C4-2B (cell line): ENCODE measurements at regions not wholly inside any gene's neighbourhood (a gene's known extent, or its start where the extent isn't known, plus 50 kb on each side); places are given as distances from the start of the nearest gene placed in this dataset.

Source experiments
- H3K27ac ChIP-seq: fragments of 450-650 bp; 2 replicates; pipeline ENCODE4 v1.5.1; 2017
- ZFX ChIP-seq: fragments of 450-650 bp; IDR thresholded peaks from 2 replicates; pipeline ENCODE4 v1.6.1; 2017
- TF ChIP-seq, protein P1 (sequence below): fragments of 450-650 bp; conservative IDR thresholded peaks from 2 replicates; pipeline ENCODE4 v1.5.1; 2017; ENCODE audit warnings: mild to moderate bottlenecking

DNA sequence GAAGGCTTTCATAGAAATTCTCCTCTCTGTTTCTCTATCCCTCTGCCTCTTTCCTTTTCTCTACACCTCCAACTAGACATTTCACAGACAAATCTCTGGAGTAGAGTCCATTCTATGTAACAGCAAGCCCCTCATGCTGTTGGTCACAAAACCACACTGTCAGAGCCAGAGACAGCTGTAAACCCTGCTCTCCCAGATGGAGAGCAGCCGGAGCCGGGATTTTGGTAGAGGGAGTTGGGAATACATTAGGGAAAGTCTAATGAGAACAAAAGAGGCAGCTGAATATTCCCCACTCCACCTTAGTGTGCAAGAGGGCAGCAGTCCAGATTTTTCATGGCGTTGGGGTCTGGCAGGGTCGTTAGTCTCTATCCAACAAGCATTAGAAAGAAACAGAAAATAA lies 68.3 kb upstream of the EDN1 start:
- TF ChIP-seq, protein P1, sequence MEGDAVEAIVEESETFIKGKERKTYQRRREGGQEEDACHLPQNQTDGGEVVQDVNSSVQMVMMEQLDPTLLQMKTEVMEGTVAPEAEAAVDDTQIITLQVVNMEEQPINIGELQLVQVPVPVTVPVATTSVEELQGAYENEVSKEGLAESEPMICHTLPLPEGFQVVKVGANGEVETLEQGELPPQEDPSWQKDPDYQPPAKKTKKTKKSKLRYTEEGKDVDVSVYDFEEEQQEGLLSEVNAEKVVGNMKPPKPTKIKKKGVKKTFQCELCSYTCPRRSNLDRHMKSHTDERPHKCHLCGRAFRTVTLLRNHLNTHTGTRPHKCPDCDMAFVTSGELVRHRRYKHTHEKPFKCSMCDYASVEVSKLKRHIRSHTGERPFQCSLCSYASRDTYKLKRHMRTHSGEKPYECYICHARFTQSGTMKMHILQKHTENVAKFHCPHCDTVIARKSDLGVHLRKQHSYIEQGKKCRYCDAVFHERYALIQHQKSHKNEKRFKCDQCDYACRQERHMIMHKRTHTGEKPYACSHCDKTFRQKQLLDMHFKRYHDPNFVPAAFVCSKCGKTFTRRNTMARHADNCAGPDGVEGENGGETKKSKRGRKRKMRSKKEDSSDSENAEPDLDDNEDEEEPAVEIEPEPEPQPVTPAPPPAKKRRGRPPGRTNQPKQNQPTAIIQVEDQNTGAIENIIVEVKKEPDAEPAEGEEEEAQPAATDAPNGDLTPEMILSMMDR = no peak
- TF ChIP-seq ZFX = no peak
- H3K27ac ChIP-seq = no peak overlapping the region

DNA sequence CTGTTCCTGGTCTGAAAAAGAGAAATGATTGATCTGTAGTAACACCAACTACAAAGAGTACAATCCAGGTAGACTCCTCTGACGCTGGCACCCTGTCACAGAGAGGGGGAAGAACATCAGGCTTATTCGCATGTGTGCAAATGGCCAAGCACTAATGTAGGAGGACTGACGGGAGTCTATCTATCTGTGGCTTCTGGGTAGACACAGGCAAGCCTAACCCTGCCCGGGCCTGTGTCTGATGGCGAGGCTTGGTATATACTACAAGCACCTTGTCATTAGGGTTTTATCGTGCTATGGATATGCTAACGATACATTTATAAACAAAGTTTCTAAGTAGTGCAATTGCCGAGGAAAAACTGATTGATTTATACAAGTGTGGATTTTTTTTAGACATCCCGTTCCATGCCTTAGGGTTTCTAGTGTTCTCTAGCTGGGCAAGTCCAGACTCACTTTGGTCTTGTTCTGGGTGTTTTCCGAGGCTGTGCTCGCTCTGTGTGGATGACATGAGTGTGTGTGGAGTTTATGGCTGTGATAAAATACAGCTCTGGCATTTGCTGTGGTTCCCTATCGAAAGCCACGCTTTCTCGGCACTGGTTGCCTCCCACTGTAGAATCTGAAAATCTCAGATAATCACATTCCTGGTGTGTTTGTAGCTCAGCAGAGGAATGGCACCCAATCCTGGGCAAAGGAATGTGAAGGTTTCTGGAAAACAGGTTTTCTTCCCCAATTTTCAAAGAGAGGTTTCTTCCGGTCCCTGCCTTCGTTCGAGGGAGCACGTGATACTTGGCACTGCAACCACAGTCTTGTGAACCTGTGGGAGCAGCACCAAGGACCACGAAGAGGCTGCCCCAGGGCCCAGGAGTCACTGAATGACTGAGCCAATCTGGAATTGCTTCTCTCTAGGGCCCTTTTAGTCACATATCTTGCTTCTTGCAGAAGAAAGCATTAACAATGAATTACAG lies 67.5 kb upstream of the EDN1 start:
- no peak overlapping the region for H3K27ac ChIP-seq
- TF ChIP-seq ZFX = no peak
- TF ChIP-seq, protein P1 = no peak

DNA sequence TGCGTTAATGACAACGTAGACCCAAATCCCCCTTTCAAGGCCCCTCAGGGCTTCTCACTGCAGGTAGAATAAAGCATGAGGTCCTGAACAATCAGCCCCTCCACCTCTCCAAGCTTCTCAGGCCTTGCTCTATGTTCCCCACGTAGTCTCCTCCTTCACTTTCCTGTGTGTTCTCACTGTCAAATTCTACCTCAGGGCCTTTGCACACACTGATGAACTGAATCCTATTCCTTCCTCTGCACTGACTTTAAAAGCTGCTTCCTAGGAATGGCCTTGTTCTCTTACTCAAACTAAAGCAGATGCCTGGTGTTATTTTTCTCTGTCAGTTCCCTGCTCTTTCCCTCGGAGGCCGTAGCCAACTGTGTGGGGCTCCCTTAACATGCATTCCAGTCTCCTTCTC lies 66.8 kb upstream of the EDN1 start:
- no peak overlapping the region for H3K27ac ChIP-seq
- TF ChIP-seq, protein P1 = no peak
- TF ChIP-seq ZFX = no peak

DNA sequence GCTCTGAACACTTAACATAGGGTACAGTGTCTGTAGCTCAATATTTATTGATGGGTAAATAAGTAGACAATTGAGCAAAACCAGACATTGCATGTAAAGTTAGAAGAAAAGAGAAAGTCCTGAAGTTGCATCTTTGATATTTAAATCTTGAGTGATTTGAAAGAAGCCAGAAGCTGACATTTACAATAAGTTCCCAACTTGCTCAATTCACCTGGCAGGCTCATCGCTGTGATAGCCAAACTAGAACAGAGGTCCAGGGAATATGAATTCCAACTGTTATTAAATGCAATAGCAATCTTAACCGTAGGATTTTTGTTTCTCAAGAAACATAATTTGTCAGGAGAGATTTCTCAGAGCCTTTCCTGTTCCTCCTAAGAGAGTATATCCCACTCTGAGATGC lies 65.9 kb upstream of the EDN1 start:
- TF ChIP-seq ZFX = no peak
- TF ChIP-seq, protein P1 = no peak
- no peak overlapping the region for H3K27ac ChIP-seq

DNA sequence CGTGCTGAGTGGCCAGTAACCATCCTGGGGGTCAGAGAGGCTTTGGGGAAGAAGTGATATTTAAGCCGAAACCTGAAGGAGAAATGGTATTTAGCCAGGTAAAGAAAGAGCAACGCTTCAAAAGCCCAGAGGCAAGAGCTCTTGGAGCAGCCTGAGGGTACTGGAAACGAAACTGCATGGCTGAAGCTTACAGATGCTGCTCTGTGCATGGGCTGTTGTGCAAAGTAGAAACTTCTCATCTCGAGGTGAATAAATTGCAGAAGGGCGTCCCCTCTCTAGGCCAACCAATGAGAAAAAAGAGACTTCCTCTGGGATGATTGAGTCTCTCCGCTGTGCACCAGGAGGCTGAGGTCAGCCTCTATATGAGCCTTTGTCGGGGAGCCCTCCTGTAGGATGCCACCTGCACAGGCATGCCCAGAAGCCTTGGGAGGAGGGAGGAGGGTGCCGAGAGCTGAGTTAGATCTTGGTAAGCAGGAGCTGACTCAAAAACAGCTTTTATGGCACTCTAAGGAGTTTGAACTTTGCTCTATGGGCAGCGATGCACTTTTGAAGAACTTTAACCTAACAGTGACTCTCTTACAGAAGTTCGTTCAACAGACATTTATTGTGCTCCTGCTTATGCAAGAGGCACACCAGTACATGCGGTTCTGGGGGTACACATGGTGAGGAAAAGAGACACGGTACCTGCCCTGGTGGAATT lies 61.6 kb upstream of the EDN1 start:
- H3K27ac ChIP-seq = no peak overlapping the region
- TF ChIP-seq, protein P1 = no peak
- TF ChIP-seq ZFX = no peak

DNA sequence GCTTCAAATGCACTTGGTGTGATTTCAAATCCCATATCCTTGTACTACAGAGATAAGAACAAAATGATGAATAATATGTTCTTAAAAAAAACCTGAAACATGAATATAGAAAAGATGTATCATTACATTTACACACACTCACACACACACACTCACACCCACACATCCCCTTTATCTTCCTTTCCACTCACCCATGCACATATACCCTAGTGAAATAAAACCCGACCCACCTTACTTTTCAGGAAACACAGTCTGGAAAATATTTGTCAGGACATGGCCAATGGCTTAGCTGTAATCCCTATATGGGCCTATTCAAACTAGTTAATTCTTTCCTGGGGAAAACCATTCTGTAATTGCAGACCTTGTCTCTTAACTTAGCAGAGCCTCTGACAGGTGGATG lies 60.8 kb upstream of the EDN1 start:
- no peak overlapping the region for H3K27ac ChIP-seq
- TF ChIP-seq ZFX = no peak
- TF ChIP-seq, protein P1 = no peak

DNA sequence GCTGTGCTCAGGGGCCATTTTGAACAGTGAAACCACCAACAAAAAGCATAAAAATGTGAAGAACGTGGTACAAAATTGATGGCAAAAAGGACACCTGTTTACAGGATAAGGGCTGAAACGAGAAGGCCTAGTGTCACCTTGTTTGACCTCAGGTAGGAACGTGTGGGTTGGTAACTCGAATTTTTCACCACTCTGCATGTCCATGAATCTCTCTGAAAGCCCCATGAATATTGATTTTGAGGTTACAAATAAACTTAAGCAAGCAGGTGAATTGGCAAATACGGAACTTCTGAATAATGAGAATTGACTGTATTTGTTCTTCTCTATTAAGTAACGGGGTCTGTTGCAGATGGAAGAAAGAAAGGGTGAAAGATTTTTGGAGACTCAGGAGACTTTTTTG lies 59.6 kb upstream of the EDN1 start:
- H3K27ac ChIP-seq = no peak overlapping the region
- TF ChIP-seq, protein P1 = no peak
- no peak for TF ChIP-seq ZFX
